Tibial nerve (tissue), 3 donors: ENCODE measurements at regions not wholly inside any gene's neighbourhood (a gene's known extent, or its start where the extent isn't known, plus 50 kb on each side); places are given as distances from the start of the nearest gene placed in this dataset.

Experiments
- CTCF ChIP-seq, 5 experiments: fragments of 200-600 bp in 3 of 5; fragments of 450-650 bp in 2 of 5; sonication (generic) in 3 of 5; IDR thresholded peaks; one replicate each; pipeline ENCODE4 v1.5.1; 2016 to 2019; ENCODE audit warnings: antibody characterized with exemption in 5 of 5, mild to moderate bottlenecking in 3 of 5, moderate library complexity in 2 of 5
- POLR2A ChIP-seq, 2 donors: fragments of 450-650 bp; IDR thresholded peaks; one replicate each; pipeline ENCODE4 v1.6.1; 2017; ENCODE audit warnings: antibody characterized with exemption in 2 of 2, mild to moderate bottlenecking in 2 of 2, moderate library complexity in 2 of 2

DNA sequence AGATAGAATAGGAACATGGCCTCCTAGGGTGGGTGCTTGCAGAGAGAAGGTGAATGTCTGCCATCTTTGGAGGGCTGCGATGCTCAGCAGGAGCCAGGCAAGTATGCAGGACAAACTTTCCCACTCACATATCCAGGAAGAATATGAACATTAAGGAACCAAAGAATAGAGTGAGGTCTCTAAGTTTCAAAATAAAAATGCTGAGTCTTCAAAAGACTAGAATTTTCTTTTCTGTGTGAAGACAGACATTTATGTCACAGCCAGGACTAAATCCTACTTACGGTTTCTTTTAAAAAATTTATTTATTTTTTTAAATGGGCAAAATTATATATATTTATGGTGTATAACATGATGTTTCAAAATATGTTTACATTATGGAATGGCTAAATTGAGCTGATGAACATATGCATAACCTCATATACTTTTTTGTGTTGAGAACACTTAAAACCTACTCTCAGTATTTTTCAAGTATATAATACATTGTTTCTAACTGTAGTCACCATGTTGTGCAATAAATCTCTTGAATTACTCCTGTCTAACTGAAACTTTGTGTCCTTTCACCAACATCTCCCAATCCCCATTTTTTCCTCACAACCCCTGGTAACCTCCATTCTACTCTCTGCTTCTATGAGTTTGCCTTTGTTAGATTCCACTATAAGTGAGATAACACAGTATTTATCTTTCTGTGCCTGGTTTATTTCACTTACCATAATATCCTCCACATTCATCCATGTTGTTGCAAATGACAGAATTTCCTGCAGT lies 177.8 kb upstream of the HAND2 start:
- TF ChIP-seq CTCF (IDR thresholded peaks at IDR 0.05), result no peak
- TF ChIP-seq POLR2A (IDR thresholded peaks at IDR 0.05), result no peak
